ENCODE measurements at regions not wholly inside any gene's neighbourhood (a gene's known extent, or its start where the extent isn't known, plus 50 kb on each side); places are given as distances from the start of the nearest gene placed in this dataset.
"Not testable (repeated sequence)": the region's sequence is repeated elsewhere in the genome, so short reads cannot be mapped to it uniquely, and the experiment has no call there.

DNA sequence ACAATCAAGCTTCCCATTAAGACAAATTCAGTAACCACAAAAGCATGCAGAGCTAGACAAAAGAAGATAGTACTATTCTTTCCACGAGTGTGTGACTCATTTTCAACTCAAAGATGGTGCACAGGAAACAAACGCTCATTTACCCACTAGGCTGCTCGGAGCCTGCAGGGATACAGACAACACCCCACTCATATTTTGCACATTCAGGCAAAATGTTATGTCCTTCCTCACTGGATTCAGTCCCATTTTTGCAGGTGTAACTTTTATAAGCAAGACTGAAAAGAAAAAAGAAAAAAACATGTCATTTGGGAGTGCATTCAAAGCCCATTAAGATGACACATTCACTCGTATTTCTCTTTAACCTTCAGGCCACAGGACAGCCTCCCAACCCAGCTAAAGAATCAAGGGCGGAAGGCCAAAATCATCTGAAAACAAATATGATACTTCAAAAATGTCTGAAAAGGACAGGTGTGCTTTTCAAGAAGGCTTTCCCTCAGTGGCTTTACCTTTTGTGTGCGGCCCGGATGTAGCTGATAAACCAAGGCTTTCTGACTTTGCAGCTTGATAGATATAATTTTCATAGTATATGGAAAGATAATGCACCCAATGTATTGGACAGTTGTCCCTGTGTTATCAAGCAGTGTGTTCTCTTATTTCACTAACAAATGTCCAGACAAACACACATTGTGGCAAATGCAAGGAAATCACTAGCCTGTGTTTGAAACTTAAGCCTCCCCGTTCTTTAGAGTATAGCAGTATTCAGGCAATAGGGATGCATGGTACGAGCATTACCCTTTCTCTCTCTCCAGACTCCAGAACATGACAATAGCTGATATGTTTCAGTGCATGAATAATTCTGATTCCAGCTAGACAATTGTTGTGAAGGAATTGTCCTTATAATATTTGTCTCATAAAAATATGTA, 147.8 kb upstream of the KRR1 start:
- DNase-seq, result peak; percentile 32

- no peak for DNase-seq
Measured at GRCh38 chr12:75658286-75658685, 146.9 kb upstream of the KRR1 start.

DNA sequence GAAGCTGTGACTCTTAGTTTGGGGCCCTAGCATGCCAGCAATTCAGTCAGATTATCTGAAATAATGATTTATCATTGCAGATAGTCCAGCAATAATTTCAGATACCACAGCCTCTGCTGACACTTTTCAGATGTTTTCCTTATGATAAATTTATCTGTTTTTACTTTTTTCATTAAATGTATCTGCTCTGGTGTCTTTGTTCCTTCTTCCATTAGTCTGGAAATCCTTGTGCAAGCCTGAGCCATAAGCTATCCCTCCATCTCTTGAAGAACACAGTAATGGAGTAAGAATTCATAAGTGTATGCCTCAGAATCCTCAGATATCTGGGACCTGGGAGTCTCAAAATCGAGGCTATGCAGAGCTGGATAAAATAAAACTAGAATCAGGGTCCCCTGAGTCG, 146.4 kb upstream of the KRR1 start:
- no peak for DNase-seq

- not testable (repeated sequence) for DNase-seq
Measured at GRCh38 chr12:75657354-75657753, 145.9 kb upstream of the KRR1 start.

DNA sequence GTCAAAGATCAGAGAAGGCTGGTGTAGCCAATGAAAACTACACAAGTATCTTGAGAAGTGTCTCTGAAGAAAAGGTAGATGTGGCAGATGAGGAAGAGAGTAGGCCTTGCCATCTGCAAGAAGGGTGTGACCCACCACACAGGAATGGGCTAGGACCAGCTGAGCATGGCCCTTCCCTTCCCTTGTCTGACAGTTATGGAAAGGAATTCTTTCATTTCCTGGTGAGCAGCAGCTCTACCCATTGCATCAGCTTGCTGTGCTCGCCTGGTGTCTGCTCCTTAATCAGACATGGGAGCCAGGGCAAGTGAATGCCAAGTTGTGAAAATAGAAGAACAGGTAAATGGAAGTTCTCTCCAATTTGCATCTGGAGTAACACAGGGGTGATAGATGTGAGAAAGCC, 145.2 kb upstream of the KRR1 start:
- no peak for DNase-seq

- no peak for DNase-seq
Measured at GRCh38 chr12:75656210-75656609, 144.8 kb upstream of the KRR1 start.

DNA sequence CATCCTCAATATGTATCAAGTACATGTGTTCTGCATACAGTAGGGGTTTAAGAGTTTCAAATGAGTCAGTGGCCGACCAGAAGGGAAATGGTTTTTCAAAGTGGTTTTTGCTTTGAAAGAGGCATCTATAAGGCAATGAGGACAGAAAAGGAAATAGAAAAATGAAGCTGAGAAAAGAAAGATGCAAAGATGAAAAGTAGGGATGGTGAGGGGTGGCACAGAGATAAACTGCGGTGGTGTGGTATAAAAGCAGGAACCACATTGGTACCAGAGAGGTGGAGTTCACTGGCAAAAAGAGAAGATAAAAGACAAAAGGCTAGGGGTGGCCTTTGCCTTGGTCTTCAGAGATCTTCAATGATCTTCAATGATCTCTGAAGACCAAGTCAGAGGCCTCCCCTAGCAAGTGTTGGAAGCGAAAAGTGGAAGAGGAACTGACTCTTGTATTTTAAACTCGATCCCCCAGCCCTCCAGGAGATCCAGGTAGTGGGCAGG, 144.0 kb upstream of the KRR1 start:
- no peak for DNase-seq

- no peak for DNase-seq
Measured at GRCh38 chr12:75651342-75651695, 139.9 kb upstream of the KRR1 start.

GRCh38 chr12:75650595-75651341, 139.4 kb upstream of the KRR1 start:
- no peak for DNase-seq

DNA sequence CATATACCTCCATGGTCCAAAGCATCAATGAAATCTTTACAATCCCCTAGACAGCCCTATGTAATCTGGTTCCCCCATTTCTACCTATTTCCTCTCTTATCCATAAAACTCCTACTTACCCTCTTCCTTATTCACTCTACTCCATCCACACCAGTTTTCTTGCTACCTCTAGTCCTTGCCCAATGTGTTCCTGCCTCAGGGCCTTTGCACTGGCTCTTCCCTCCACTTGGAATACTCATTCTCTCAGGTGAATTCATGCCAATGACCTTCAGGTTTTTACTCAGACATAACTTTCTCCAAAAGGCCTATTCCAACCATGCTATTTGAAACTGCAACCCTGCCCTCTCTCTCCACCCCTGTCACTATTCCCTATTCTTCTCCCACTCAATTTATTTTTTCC, 138.7 kb upstream of the KRR1 start:
- DNase-seq, result no peak

- no peak for DNase-seq
Measured at GRCh38 chr12:75648856-75649255, 137.4 kb upstream of the KRR1 start.

- DNase-seq, result no peak
Measured at GRCh38 chr12:75646329-75647210, 135.2 kb upstream of the KRR1 start.

DNA sequence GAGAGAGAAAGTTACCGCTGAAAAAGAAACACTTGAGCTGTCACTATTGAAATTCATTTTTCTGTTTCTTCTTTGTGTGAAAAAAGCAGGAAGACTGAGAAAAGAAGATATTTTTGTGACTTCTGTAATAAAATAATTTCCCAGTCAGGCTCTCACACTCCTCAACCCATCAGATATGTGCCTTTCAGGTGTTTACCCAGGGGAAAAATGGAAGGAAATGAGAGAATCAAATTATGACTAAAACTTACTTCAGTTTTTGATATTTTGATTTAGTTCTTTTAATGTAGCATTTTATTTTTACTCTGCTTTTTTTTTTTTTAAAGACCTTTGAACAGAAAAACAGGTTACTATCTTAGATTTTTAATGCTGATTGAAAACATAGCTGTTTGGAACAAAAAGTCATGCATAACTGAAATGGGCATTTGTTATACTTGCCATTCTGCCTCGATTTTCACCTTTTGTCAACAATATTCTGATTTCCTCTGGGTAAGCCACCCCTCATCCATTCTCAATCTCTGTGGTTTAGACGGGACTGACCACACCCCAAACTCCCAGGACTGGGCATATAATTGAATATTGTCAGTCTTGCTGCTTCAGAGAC, 133.2 kb upstream of the KRR1 start:
- DNase-seq, result no peak

DNA sequence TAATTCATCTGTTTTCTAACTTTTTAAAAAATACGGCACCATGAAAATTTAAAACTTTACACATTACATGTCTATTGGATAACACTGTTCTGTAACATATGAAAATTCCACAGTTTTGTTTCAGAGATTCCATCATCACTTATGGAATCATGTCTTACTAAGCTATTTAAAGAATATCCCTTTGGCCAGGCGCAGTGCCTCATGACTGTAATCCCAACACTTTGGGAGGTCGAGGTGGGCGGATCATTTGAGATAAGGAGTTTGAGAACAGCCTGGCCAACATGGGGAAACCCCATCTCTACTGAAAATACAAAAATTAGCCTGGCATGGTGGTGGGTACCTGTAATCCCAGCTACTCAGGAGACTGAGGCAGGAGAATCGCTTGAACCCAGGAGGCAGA, 131.7 kb upstream of the KRR1 start:
- not testable (repeated sequence) for DNase-seq

- DNase-seq, result no peak
Measured at GRCh38 chr12:75642226-75642625, 130.8 kb upstream of the KRR1 start.

DNA sequence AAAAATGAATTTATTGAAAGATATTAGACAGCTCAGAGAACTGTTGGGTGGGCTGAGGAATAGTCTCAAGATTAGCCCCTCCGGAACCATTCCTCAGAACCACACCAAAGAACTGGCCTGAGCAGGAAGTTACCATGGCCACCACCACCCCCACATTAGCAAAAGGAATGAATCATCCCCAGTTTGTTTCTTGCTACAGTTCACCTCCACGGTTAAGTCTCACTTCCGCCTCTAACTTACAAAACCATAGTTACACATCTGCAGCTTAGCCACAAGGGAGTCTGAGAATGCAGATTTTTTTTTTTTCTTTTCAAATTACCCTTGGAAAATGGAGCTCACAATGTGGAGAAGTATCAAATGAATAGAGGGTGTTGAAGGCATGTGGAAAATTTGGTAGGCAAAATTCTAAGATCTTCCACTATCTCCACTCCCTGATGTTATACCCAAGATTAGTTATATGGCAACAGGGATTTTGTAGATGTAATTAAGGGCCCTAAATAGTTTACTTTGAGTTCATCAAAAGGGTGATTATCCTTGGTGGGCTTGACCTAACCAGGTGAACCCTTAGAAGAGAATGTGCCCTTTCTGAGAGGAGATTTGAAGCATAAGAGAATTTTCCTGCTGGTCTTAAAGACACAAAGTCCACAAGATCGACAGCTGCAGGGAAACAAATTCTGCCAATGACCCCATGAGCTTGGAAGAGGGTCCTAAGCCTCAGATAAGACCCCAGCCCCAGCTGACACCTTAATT, 129.8 kb upstream of the KRR1 start:
- no peak for DNase-seq

DNA sequence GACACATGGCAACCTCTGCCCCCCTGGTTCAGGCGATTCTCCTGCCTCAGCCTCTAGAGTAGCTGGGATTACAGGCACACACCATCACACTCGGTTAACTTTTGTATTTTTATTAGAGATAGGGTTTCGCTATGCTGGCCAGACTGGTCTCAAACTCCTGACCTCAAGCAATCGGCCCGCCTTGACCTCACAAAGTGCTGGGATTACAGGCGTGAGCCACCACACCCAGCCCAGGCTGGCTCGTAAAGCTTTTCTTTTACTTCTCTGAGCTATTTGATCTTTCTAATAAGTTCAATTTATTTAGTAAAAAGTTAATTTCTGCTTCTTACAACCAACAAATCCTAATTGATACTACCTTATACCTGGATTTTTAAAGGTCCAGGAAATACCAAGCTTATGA, 127.4 kb upstream of the KRR1 start:
- no peak for DNase-seq

DNA sequence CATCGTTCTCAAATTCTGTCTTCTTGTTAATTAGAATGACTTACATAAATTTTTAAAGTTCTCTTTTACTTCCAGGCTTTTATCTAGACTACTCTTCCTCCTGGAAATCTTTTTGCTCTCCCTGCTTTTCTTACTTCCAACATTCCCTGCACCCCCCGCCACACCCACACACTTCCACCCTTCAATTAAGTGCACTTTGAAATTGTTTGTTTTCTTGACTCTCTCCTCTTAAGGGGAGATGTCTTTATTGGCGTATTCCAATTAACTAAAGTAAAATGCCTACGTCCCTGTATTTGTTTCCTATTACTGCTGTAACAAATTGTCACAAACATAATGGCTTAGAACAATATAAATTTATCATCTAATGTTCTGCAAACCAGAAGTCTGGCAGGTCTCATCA, 125.2 kb upstream of the KRR1 start:
- no peak for DNase-seq

- no peak for DNase-seq
Measured at GRCh38 chr12:75635606-75636444, 124.4 kb upstream of the KRR1 start.

- DNase-seq, result no peak
Measured at GRCh38 chr12:75634244-75635222, 123.1 kb upstream of the KRR1 start.

All from NCI-H2107 (cell line).